Fibroblast of lung (primary cell): ENCODE measurements at regions not wholly inside any gene's neighbourhood (a gene's known extent, or its start where the extent isn't known, plus 50 kb on each side); places are given as distances from the start of the nearest gene placed in this dataset.

Source experiments
- DNase-seq, 2 donors: peaks; one replicate each; pipeline versions ENCODE4 v3.0.0 to v3.0.0-alpha.2; 2010; ENCODE audit warnings: low read depth in 2 of 2
- H2AFZ ChIP-seq: 2 replicates; pipeline ENCODE4 v1.5.1; 2012; ENCODE audit warnings: low read length, control low read depth, inconsistent platforms
- H3K27ac ChIP-seq: 2 replicates; pipeline ENCODE4 v1.5.1; 2011; ENCODE audit warnings: low read length, control low read depth; ENCODE audit not compliant: insufficient read depth
- H3K27me3 ChIP-seq: 2 replicates; pipeline ENCODE4 v1.5.1; 2011; ENCODE audit warnings: mild to moderate bottlenecking, low read length; ENCODE audit not compliant: control insufficient read depth, insufficient read depth
- H3K36me3 ChIP-seq: 2 replicates; pipeline ENCODE4 v1.5.1; 2011; ENCODE audit warnings: low read length; ENCODE audit not compliant: control insufficient read depth, insufficient read depth
- H3K4me1 ChIP-seq: 2 replicates; pipeline ENCODE4 v1.5.1; 2011; ENCODE audit warnings: low read length; ENCODE audit not compliant: control insufficient read depth, insufficient read depth; ENCODE audit errors: extremely low read depth
- H3K4me2 ChIP-seq: 2 replicates; pipeline ENCODE4 v1.5.1; 2011; ENCODE audit warnings: low read length, control low read depth; ENCODE audit not compliant: insufficient read depth; ENCODE audit errors: extremely low read depth
- H3K4me3 ChIP-seq, 4 experiments: fragments of 200-600 bp in 1 of 4; sonication (generic) in 1 of 4; replicated peaks in 1 of 4; 2 replicates each; pipeline ENCODE4 v1.5.1; 2011 to 2016; ENCODE audit warnings: low read length in 4 of 4, low read depth in 3 of 4, mild to moderate bottlenecking in 3 of 4, control low read depth in 2 of 4, inconsistent platforms in 1 of 4, mixed read lengths in 1 of 4; ENCODE audit not compliant: insufficient read depth in 1 of 4; ENCODE audit errors: control extremely low read depth in 1 of 4
- H3K79me2 ChIP-seq: 2 replicates; pipeline ENCODE4 v1.5.1; 2012; ENCODE audit warnings: mild to moderate bottlenecking, low read length, inconsistent platforms; ENCODE audit not compliant: control insufficient read depth, insufficient read depth
- H3K9ac ChIP-seq: 2 replicates; pipeline ENCODE4 v1.5.1; 2011; ENCODE audit warnings: mild to moderate bottlenecking, low read length, control low read depth; ENCODE audit not compliant: insufficient read depth
- H3K9me3 ChIP-seq: 2 replicates; pipeline ENCODE4 v1.5.1; 2012; ENCODE audit warnings: low read depth, low read length; ENCODE audit not compliant: control insufficient read depth, insufficient read depth
- H4K20me1 ChIP-seq: 2 replicates; pipeline ENCODE4 v1.5.1; 2011; ENCODE audit warnings: low read length; ENCODE audit not compliant: control insufficient read depth, insufficient read depth; ENCODE audit errors: extremely low read depth
- EZH2 ChIP-seq: IDR thresholded peaks from 2 replicates; pipeline ENCODE4 v1.5.1; 2012; ENCODE audit warnings: low read length, control low read depth, mild to moderate bottlenecking; ENCODE audit errors: missing control alignments
- TF ChIP-seq, protein P1 (sequence below), 2 donors: IDR thresholded peaks in 1 of 2; conservative IDR thresholded peaks in 1 of 2; 1 replicate in 1 of 2; 2 replicates in 1 of 2; pipeline ENCODE4 v1.5.1; 2011 to 2012; ENCODE audit warnings: low read length in 2 of 2, control low read depth in 1 of 2, inconsistent platforms in 1 of 2, low read depth in 1 of 2, mild to moderate bottlenecking in 1 of 2

DNA sequence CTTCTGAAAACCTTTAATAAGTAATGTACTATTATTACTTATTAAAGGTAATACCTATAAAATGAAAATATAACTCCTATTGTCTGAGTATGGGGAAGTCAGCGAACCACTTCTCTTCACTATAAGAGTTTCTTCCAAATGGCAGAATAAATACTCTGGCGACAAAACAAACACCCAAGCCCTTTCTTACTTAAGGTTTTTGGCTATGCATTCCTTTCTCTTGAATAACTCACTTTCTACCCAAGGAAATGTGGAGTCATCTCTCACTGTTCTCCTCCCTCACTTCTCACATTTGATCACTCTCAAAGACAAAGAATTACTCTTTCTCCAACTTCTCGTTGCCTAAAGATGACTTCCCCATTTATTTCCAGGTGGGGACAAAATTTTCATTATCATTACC is 816.8 kb upstream of the CRIM1 start:
- DNase-seq: peak in 1 of 2 donors; percentile 61
- Histone ChIP-seq H3K36me3 (no peaks in the 10 kb centered on the region), H3K9ac (no peak overlapping the region)

DNA sequence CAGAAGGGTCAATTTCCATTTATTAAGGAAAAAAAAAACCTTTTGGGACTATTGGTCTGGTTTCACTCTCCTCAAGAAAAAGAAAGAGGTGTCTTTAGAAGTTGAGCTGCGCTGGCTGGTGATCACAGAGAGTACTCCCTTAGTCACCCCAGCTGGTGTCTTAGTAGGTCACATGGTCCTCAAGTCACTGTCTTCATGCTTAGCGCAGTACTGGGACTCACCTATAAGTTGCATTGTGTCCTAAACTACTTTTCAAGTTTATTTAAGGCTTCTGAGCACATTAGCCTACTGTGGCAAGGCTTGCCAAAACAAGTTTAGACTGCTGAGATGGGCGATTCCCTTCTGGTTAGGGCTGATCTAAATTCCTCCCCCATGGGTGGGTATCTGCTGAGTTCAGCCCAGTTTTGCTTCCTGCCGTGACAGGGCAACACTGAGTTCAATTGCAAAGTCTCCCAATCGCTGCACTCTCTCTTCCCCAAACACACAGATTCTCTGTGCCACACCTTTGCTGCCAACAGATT is 824.9 kb upstream of the CRIM1 start:
- no peaks in the 10 kb centered on the region for H3K79me2 ChIP-seq
- H3K4me1 ChIP-seq: no peaks in the 10 kb centered on the region
- no peak overlapping the region for H3K27ac ChIP-seq
- no peaks in the 10 kb centered on the region for H4K20me1 ChIP-seq
- H3K4me2 ChIP-seq: no peak overlapping the region
- TF ChIP-seq, protein P1, sequence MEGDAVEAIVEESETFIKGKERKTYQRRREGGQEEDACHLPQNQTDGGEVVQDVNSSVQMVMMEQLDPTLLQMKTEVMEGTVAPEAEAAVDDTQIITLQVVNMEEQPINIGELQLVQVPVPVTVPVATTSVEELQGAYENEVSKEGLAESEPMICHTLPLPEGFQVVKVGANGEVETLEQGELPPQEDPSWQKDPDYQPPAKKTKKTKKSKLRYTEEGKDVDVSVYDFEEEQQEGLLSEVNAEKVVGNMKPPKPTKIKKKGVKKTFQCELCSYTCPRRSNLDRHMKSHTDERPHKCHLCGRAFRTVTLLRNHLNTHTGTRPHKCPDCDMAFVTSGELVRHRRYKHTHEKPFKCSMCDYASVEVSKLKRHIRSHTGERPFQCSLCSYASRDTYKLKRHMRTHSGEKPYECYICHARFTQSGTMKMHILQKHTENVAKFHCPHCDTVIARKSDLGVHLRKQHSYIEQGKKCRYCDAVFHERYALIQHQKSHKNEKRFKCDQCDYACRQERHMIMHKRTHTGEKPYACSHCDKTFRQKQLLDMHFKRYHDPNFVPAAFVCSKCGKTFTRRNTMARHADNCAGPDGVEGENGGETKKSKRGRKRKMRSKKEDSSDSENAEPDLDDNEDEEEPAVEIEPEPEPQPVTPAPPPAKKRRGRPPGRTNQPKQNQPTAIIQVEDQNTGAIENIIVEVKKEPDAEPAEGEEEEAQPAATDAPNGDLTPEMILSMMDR (conservative IDR thresholded peaks at IDR 0.05 in 1 of 2, IDR thresholded peaks at IDR 0.05 in 1 of 2; ENCODE audit: low read depth in 1 of 2, low read length in 2 of 2): no peak
- TF ChIP-seq EZH2: no peak
- no peaks in the 10 kb centered on the region for H3K27me3 ChIP-seq
- H3K9me3 ChIP-seq: no peaks in the 10 kb centered on the region
- H3K9ac ChIP-seq: no peak overlapping the region
- no peak overlapping the region for H3K4me3 ChIP-seq
- H3K36me3 ChIP-seq: no peaks in the 10 kb centered on the region
- H2AFZ ChIP-seq: no peak overlapping the region
- DNase-seq: no peak

More for the DNA sequence above, 816.8 kb upstream of the CRIM1 start:
- H3K27ac ChIP-seq: no peak overlapping the region
- TF ChIP-seq, protein P1 (conservative IDR thresholded peaks at IDR 0.05 in 1 of 2, IDR thresholded peaks at IDR 0.05 in 1 of 2; ENCODE audit: low read depth in 1 of 2, low read length in 2 of 2): no peak
- TF ChIP-seq EZH2: no peak
- H3K27me3 ChIP-seq: no peaks in the 10 kb centered on the region
- no peaks in the 10 kb centered on the region for H3K79me2 ChIP-seq
- H4K20me1 ChIP-seq: no peaks in the 10 kb centered on the region
- no peak overlapping the region for H3K4me3 ChIP-seq
- no peaks in the 10 kb centered on the region for H3K9me3 ChIP-seq
- H3K4me2 ChIP-seq: no peak overlapping the region
- no peak overlapping the region for H2AFZ ChIP-seq
- H3K4me1 ChIP-seq: no peaks in the 10 kb centered on the region

DNA sequence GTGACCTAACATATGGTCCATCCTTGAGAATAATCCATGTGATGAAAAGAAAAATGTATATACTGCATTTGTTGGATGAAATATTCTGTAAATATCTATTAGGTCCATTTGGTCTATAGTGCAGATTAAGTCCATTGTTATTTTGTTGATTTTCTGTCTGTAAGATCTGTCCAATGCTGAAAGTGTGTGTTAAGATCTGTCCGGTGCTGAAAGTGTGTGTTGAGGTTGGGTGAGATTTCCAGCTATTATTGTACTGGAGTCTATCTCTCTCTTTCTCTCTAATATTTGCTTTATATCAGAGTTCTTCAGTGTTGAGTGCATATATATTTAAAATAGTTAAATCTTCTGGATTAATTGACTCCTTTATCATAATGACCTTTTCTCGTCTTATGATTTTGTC is 828.8 kb upstream of the CRIM1 start:
- Histone ChIP-seq H3K27me3 (no peaks in the 10 kb centered on the region), H3K9ac (no peak overlapping the region), H3K4me1 (no peaks in the 10 kb centered on the region), H3K79me2 (no peaks in the 10 kb centered on the region), H3K36me3 (no peaks in the 10 kb centered on the region), H3K9me3 (no peaks in the 10 kb centered on the region), H3K27ac (no peak overlapping the region), H3K4me2 (no peak overlapping the region), H2AFZ (no peak overlapping the region), H3K4me3 (no peak overlapping the region), H4K20me1 (no peaks in the 10 kb centered on the region)
- DNase-seq: peak in 1 of 2 donors; percentile 22
- TF ChIP-seq, protein P1 (conservative IDR thresholded peaks at IDR 0.05 in 1 of 2, IDR thresholded peaks at IDR 0.05 in 1 of 2; ENCODE audit: low read depth in 1 of 2, low read length in 2 of 2): no peak
- TF ChIP-seq EZH2: no peak
